Amygdala (tissue), 56 donors: ENCODE measurements at regions not wholly inside any gene's neighbourhood (a gene's known extent, or its start where the extent isn't known, plus 50 kb on each side); places are given as distances from the start of the nearest gene placed in this dataset.

Experiments used
- DNase-seq, 56 donors: peaks; one replicate each; lab custom pipeline; 2025; lab: John Stamatoyannopoulos, UW

DNA sequence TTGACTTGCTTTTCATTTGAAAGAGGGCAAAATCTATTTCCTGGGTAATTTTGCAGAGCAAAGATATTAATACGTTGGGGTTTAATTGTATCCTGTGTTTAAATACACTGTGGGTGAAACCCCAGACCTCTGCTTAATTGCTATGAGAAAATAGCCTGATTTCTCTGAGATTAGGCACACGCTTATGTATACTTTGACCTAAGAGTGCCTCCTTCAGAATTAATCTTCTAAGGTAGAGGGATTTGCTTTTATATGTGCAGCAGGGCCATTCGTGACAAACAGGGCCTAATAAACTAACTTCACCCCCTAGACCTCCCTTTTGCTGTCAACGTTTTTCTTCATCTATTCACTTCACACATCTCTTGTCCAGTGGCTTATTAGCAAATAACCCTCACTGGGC lies 216.9 kb upstream of the ADGRL2 start:
- no peak for DNase-seq

- no peak for DNase-seq
These were observed 218.2 kb upstream of the ADGRL2 start for GRCh38 chr1:81582467-81582986.

- no peak for DNase-seq
These were observed 221.9 kb upstream of the ADGRL2 start for GRCh38 chr1:81578867-81579266.

DNA sequence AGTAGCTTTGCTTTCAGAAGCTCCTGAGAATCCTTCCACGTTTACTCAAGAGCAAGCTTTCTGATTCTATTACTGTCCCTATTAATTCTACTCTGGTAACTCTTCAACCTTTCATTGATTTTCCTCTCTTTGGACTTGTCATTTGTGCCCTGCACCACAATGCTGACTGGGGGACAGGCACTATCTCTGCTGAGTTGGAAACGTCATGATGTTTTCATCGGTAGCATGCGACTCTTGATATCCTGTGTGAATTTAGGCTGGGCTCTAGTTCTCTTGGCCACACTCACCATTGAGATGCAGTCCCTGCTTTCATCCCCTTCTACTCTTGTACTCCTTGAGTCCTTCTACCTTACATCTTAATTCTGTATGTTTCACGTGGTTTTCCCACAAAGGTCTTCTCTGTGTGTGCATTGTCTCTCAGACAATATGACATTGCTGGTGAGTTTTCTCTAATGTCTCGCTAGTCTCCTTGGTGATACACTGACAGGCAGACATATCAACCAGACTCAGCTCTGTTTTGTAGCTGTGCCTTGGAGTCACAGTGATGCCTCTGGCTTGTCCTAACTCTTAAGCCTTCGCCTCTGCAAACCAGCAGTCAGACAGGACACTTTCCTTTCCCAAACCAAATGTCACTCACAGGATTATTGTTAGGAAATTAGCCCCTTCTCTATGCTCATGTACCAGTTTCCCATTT lies 223.6 kb upstream of the ADGRL2 start:
- no peak for DNase-seq

DNA sequence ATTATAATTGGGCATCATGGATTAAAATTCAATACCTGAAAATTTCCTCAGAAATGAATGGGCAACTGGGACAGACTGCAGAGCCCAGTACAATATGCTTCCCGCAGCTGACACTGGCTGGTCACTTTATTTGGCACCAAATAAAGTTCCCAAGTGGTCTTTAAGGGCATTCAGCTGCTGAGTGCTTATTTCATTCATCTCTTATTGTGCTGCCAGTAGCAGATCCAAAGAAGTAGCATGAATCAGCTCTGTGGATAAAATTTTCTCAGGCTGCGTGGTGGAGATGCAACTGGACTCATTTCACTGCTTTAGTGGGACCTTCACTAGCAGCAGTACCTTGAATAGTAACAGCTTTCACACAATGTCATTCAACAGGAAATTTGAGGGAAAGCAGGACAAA lies 226.3 kb upstream of the ADGRL2 start:
- no peak for DNase-seq

GRCh38 chr1:81573458-81573857 lies 227.3 kb upstream of the ADGRL2 start:
- no peak for DNase-seq

GRCh38 chr1:81571946-81572345 lies 228.8 kb upstream of the ADGRL2 start:
- DNase-seq, result no peak

DNA sequence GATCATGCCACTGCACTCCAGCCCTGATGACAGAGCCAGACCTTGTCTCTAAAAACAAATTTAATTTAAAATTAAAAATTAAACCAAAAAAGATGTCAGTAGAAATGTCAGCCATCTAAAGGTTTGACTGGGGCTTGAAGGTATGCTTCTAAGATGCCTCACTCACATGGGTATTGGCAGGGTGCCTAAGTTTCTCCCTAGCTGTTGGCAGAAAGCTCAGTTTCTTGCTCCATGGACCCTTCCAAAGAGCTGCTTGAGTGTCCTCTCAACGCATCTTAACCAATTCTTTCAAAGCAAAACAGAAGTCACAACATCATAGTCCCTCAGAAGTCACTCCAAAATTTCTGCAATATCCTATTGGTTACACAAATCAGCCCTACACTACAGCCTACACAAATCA lies 231.0 kb upstream of the ADGRL2 start:
- no peak for DNase-seq

DNA sequence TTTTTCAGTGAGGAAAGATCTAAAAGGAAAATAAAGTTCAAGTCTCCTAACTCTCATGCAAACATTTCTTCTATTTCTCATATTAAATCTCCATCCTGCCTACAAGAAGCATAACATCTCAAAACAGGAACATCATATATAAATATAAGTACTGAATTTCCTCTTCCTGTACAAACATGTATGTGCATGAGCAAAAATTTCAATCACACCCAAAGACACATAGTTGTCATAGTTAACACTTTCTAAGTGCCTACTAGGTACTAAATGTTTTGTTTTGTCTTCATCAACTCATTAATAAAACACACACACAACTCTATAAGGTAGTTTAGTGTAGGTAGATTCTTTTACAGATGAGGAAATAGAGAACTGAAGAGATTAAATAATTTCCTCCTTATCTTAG lies 237.1 kb upstream of the ADGRL2 start:
- DNase-seq, result no peak

- no peak for DNase-seq
These were observed 237.8 kb upstream of the ADGRL2 start for GRCh38 chr1:81562934-81563333.

GRCh38 chr1:81560629-81561028 lies 240.1 kb upstream of the ADGRL2 start:
- no peak for DNase-seq

DNA sequence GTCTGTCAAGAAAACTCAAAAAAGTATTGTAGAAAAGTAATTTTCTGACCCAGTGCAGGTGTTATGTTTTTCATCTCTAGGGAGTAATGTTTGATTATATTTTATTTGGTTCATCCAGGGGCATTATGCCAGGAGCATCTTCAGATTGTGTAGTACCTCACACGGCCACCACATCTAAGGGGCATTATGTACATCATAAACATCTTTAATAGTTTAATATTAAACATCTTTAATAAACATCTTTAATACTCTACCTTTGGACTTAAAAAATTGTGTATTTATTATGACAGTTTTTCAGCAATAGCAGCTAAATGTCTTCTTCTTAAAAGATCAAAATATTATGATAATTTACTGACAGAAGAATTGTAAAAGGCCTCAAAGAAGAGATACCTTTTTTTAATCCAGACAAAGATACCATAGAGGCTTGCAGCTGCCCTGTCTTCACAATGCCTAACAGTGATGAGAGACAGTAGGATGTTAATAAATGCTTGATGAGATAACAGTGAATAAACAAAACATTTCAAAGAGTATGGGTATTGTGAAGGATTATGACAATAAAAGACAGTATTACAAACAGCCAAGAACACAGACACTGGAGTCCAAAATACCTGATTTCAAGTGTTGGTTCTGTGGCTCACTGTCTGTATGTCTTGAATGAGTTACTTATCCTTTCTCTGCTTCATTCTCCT lies 240.9 kb upstream of the ADGRL2 start:
- no peak for DNase-seq

DNA sequence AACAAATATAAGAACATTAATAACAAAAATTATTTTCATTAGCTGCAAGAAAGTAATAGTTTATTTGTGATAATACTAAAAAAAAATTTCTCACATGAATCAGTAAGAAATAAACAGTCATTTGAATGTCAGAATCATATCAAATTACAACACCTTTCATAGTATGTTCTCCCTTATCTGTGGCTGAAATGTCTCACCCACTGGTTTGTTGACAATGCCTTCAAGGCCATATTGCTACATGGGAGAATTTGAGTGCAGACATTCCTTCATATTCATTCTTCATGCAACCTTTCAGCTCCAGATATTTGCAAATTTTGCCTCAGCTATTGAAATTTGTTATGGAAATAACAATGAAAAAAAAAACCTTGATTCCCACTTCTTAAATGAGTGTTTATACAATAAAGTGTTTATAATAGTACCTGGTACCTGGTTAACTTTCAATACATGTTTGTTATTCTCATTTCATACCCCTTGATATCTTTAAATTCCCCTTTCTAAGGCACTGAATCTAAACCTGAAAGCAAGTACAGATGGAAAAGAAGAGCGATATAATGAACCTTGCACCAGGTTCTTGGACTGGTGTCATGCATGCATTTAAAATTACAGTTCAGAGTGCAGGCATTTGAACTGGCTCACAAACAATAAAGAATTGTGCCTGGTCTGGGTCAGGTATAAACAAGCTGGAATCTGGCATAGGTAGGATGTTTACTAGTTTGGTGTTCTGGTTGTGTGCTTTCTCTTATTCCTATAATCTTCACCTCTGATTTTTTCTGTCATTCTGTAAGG lies 242.2 kb upstream of the ADGRL2 start:
- no peak for DNase-seq

GRCh38 chr1:81556968-81557367 lies 243.8 kb upstream of the ADGRL2 start:
- no peak for DNase-seq

- no peak for DNase-seq
These were observed 246.2 kb upstream of the ADGRL2 start for GRCh38 chr1:81554534-81554933.

DNA sequence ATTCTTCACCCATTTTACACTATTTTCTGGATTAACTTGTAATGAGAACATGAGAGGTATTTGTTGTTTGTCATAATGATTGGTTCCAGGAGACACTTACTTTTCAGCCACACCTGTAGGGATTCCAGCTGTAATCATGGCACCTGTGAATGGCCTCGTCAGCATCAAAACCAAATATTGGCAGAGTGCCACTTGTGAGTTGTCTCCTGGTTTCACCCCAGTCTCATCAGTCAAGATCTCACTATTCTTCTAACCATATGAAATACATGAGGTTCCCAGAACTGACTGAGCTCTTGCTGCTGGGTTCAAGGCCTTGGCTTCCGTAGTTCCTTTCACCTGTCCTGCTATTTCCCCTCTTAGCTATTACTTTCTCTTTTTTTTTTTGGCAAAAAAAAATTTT lies 246.6 kb upstream of the ADGRL2 start:
- no peak for DNase-seq

DNA sequence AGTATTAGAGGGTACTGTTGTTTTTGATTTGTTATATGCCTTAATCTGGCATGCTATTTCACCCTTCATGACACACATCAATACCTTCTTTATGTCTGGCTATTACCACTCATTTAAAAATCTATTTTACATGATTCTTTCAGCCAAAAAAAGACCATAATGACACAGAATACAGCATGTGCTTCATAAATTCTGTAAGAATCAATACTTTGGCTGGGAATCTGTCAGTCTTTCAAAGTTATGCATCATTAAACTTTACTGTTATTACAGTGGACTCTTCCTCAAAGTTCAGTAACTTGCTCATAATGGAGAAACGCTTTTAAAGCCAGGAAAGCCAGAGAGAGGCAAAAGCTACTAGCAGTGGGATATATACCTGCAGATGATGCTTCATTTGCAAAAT lies 247.2 kb upstream of the ADGRL2 start:
- DNase-seq, result no peak

DNA sequence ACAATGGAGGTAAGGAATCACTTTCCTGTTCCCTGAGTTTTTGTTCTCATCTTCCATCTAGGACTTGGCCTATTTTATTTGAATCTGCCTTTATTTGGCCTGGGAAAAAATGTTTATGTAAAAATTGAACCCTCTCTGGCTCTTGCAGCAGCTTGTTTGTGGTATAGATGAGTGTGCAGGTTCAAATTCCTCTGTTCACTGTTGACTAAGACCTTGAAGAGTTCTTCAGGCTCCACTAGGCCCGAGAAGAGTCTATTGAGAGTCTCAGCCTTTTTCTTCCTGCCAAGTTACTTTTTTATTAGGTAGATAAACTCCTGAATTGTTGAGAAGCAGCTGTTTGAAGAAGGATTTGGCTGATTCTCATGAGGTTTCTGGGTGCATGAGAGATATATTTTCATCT lies 248.8 kb upstream of the ADGRL2 start:
- DNase-seq, result no peak

- no peak for DNase-seq
These were observed 250.0 kb upstream of the ADGRL2 start for GRCh38 chr1:81550753-81551152.

- DNase-seq, result no peak
These were observed 251.1 kb upstream of the ADGRL2 start for GRCh38 chr1:81549588-81550127.

DNA sequence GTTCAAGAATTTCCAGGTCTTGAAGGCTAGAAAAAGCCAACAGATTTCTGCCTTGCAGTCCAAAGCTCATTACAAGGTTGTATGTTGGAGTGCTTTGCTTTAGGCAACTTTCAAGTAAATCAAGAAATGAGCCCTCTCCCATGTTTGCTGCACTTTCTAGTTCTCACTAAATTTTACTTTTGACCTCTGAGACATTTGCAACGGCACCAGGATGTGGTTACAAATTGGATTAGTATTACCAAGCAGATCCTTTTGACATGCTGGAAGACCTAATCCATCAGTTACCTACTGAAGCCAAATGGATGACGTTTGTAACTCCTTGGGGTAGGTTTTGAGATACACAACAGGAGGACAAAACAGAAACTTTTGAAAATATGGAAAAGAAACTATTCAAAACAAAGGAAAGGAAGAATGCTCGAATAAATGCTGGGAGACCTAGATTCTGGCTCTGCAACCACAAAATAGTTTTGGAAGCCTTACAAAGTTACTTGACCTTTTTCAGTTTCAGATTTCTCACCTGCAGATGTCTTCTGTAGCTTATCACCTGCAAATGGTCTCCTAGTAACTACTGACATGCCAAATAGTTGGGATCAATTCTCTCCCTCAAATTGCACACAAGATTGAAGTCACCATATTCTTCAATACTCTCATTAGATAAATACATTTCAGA lies 251.7 kb upstream of the ADGRL2 start:
- DNase-seq, result no peak
